ENCODE measurements at regions not wholly inside any gene's neighbourhood (a gene's known extent, or its start where the extent isn't known, plus 50 kb on each side); places are given as distances from the start of the nearest gene placed in this dataset.
"Not testable (repeated sequence)": the region's sequence is repeated elsewhere in the genome, so short reads cannot be mapped to it uniquely, and the experiment has no call there.

- H3K27me3 ChIP-seq (ENCODE audit: control insufficient read depth in 3 of 3, insufficient read depth in 3 of 3, low read length in 3 of 3), result no peaks in the 10 kb centered on the region
- no peaks in the 10 kb centered on the region for H3K4me1 ChIP-seq (ENCODE audit: control insufficient read depth in 3 of 3, insufficient read depth in 3 of 3, low read length in 3 of 3)
- no peaks in the 10 kb centered on the region for H3K36me3 ChIP-seq (ENCODE audit: control insufficient read depth in 3 of 3, insufficient read depth in 3 of 3, low read length in 3 of 3)
- no peak overlapping the region for H3K9ac ChIP-seq (ENCODE audit: low read depth in 1 of 3, low read length in 3 of 3)
- no peak overlapping the region for H3K4me3 ChIP-seq (ENCODE audit: low read length in 3 of 3)
- no peak overlapping the region for H3K27ac ChIP-seq (ENCODE audit: low read depth, low read length)
- no peaks in the 10 kb centered on the region for H3K9me3 ChIP-seq (ENCODE audit: control insufficient read depth in 3 of 3, low read length in 3 of 3)
Measured at GRCh38 chr16:75864243-75864642, 138.0 kb upstream of the CPHXL start.

- H3K4me1 ChIP-seq (ENCODE audit: control insufficient read depth in 3 of 3, insufficient read depth in 3 of 3, low read length in 3 of 3), result no peaks in the 10 kb centered on the region
- H3K27me3 ChIP-seq (ENCODE audit: control insufficient read depth in 3 of 3, insufficient read depth in 3 of 3, low read length in 3 of 3), result no peaks in the 10 kb centered on the region
- no peak overlapping the region for H3K9ac ChIP-seq (ENCODE audit: low read depth in 1 of 3, low read length in 3 of 3)
- no peaks in the 10 kb centered on the region for H3K9me3 ChIP-seq (ENCODE audit: control insufficient read depth in 3 of 3, low read length in 3 of 3)
- no peak overlapping the region for H3K4me3 ChIP-seq (ENCODE audit: low read length in 3 of 3)
- H3K36me3 ChIP-seq (ENCODE audit: control insufficient read depth in 3 of 3, insufficient read depth in 3 of 3, low read length in 3 of 3), result no peaks in the 10 kb centered on the region
- H3K27ac ChIP-seq (ENCODE audit: low read depth, low read length), result no peak overlapping the region
Measured at GRCh38 chr16:75865736-75866135, 139.4 kb upstream of the CPHXL start.

DNA sequence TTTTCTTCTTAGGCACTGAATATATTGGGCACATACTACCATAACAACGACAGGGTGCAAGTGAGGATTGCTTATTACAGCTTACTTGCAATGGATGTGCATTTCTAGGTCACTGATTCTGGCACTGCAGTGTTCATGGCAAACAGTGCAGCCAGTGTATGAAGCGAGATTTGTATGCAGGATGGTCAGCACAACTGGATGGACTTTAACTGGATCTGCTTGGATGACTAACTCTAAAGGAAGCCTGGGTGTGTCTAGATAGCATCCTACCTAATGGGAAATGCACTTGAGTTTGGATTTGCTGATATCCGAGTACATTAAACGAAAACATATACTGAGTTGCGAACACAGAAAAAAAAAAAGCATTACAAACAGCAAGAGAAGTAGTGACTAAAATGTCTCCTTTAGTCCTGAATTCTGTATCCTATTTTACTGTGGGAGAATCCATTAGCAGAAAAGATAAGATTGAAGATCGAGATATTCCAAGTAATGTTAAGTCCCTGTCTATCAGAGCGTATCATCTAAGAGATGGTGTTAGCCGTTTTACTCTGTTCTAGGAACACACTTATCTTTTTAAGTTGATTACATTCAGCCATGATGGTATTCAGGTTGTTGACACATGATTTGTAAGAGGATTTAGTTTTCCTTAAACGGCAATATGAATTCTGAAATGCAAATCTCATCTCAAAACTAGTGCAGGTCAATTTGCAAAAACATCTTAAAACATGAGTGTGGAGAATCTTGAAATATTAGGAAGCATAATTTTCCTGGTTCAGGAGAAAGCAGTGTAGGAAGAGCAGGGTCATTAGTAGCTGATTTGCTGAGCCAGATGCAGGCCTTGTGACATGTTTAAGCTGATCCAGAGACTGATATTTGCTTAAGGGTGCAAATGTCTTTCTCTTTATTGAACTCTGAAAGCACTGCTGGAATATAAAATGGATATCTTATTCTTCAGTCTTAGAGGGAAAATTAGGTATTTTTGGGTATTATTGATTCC lies 142.6 kb upstream of the CPHXL start:
- no peaks in the 10 kb centered on the region for H3K9me3 ChIP-seq (ENCODE audit: control insufficient read depth in 3 of 3, low read length in 3 of 3)
- no peaks in the 10 kb centered on the region for H3K4me1 ChIP-seq (ENCODE audit: control insufficient read depth in 3 of 3, insufficient read depth in 3 of 3, low read length in 3 of 3)
- no peak overlapping the region for H3K9ac ChIP-seq (ENCODE audit: low read depth in 1 of 3, low read length in 3 of 3)
- H3K27ac ChIP-seq (ENCODE audit: low read depth, low read length), result no peak overlapping the region
- no peaks in the 10 kb centered on the region for H3K27me3 ChIP-seq (ENCODE audit: control insufficient read depth in 3 of 3, insufficient read depth in 3 of 3, low read length in 3 of 3)
- no peaks in the 10 kb centered on the region for H3K36me3 ChIP-seq (ENCODE audit: control insufficient read depth in 3 of 3, insufficient read depth in 3 of 3, low read length in 3 of 3)
- no peak overlapping the region for H3K4me3 ChIP-seq (ENCODE audit: low read length in 3 of 3)

- not testable (repeated sequence) for H3K9ac ChIP-seq (ENCODE audit: low read depth in 1 of 3, low read length in 3 of 3); H3K4me1 ChIP-seq (ENCODE audit: control insufficient read depth in 3 of 3, insufficient read depth in 3 of 3, low read length in 3 of 3); H3K36me3 ChIP-seq (ENCODE audit: control insufficient read depth in 3 of 3, insufficient read depth in 3 of 3, low read length in 3 of 3); H3K4me3 ChIP-seq (ENCODE audit: low read length in 3 of 3); H3K27ac ChIP-seq (ENCODE audit: low read depth, low read length); H3K9me3 ChIP-seq (ENCODE audit: control insufficient read depth in 3 of 3, low read length in 3 of 3); H3K27me3 ChIP-seq (ENCODE audit: control insufficient read depth in 3 of 3, insufficient read depth in 3 of 3, low read length in 3 of 3)
Measured at GRCh38 chr16:75881280-75881679, 155.0 kb upstream of the CPHXL start.

DNA sequence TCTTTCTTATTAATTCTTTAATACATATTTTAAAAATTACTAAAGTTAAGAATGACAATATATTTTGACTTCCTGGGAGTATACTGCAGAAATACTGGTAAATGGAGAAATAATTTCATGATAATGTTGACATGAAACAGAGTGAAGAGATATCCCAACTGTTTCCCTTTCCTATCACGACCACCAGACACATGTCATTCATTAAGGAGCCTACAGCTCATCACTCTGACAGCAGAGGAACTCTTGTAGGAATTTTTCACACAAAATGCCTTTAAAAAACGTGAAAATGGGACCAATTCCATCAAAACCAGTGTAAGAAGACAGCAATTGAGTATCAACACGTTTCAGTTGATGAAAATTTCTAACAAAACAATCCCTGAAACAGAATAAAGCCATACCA lies 172.9 kb upstream of the CPHXL start:
- Histone ChIP-seq H3K4me1 (ENCODE audit: control insufficient read depth in 3 of 3, insufficient read depth in 3 of 3, low read length in 3 of 3) (no peaks in the 10 kb centered on the region), H3K9me3 (ENCODE audit: control insufficient read depth in 3 of 3, low read length in 3 of 3) (no peaks in the 10 kb centered on the region), H3K36me3 (ENCODE audit: control insufficient read depth in 3 of 3, insufficient read depth in 3 of 3, low read length in 3 of 3) (no peaks in the 10 kb centered on the region), H3K4me3 (ENCODE audit: low read length in 3 of 3) (no peak overlapping the region), H3K27ac (ENCODE audit: low read depth, low read length) (no peak overlapping the region), H3K27me3 (ENCODE audit: control insufficient read depth in 3 of 3, insufficient read depth in 3 of 3, low read length in 3 of 3) (no peaks in the 10 kb centered on the region), H3K9ac (ENCODE audit: low read depth in 1 of 3, low read length in 3 of 3) (no peak overlapping the region)

DNA sequence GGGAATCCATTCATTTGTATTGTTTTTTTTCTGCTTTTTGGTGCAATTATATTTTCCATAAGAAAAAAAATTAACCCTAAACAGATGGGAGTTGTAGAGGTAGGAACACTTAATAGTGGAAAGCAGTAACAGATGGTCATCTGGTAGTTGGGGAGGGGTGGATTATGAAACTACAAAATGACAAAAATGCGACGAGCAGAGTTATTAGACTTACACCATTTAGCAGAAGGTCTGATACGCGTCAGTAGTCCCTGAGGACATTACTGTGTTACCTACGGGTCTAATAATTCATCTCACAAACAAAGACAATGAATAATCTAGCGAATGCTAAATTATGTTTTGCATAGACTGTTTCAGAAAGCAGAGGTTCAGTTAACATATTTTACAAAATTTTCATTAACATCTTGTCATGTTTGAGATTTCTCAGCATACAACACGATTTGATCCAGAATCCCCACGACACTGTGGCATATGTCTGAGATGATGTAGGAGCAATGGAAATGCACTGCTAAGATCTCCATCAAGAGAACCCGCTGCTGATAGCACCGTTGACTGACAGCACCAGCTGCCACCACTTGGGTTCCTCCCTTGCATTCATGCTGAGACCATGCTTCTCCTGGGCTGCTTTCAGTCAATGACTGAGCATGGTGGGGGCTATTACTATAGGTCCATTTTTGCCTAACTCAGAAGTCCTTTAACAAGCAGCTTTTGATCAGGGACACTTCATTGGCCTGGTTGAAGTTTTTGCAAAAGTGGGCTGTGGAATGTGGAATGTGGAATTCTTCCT lies 182.2 kb upstream of the CPHXL start:
- Histone ChIP-seq H3K36me3 (ENCODE audit: control insufficient read depth in 3 of 3, insufficient read depth in 3 of 3, low read length in 3 of 3) (no peaks in the 10 kb centered on the region), H3K9ac (ENCODE audit: low read depth in 1 of 3, low read length in 3 of 3) (no peak overlapping the region), H3K9me3 (ENCODE audit: control insufficient read depth in 3 of 3, low read length in 3 of 3) (no peaks in the 10 kb centered on the region), H3K4me1 (ENCODE audit: control insufficient read depth in 3 of 3, insufficient read depth in 3 of 3, low read length in 3 of 3) (no peaks in the 10 kb centered on the region), H3K27ac (ENCODE audit: low read depth, low read length) (no peak overlapping the region), H3K27me3 (ENCODE audit: control insufficient read depth in 3 of 3, insufficient read depth in 3 of 3, low read length in 3 of 3) (no peaks in the 10 kb centered on the region), H3K4me3 (ENCODE audit: low read length in 3 of 3) (no peak overlapping the region)

DNA sequence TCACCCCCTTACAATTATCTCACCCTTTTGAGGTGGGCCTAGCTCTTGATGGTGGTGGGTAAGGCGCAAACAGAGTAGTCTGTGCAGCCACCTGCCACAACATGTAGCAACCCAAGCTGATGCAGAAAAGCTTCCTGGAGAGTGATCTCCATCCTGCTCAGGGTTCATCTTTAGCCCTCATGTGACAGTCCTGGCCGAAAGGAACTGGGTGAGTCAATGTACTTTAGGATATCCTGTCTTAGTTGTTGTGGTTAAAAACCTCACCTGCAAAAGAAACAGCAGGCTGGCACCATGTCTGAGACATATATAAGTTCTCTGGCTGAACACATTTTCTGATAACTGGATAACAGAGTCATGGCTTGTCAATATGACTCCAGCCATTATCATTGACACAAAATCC lies 183.5 kb upstream of the CPHXL start:
- H3K4me1 ChIP-seq (ENCODE audit: control insufficient read depth in 3 of 3, insufficient read depth in 3 of 3, low read length in 3 of 3), result no peaks in the 10 kb centered on the region
- H3K9me3 ChIP-seq (ENCODE audit: control insufficient read depth in 3 of 3, low read length in 3 of 3), result no peaks in the 10 kb centered on the region
- no peaks in the 10 kb centered on the region for H3K36me3 ChIP-seq (ENCODE audit: control insufficient read depth in 3 of 3, insufficient read depth in 3 of 3, low read length in 3 of 3)
- no peaks in the 10 kb centered on the region for H3K27me3 ChIP-seq (ENCODE audit: control insufficient read depth in 3 of 3, insufficient read depth in 3 of 3, low read length in 3 of 3)
- no peak overlapping the region for H3K27ac ChIP-seq (ENCODE audit: low read depth, low read length)
- no peak overlapping the region for H3K4me3 ChIP-seq (ENCODE audit: low read length in 3 of 3)
- no peak overlapping the region for H3K9ac ChIP-seq (ENCODE audit: low read depth in 1 of 3, low read length in 3 of 3)

DNA sequence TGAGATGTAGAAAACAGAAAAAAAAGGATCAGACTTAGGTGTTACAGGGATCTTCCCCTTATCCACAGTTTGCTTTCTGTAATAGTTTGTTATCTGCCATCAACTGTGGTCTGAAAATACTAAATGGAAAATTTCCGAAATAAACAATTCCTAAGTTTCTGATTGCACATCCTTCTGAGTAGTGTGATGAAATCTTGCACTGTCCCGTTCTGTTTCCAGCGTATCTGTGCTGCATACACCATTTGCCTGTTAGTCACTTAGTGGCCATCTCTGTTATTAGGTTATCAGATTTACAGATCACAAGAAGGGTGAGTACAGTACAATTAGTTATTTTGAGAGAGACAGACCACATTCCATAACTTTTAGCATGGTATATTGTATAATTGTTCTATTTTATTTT lies 185.6 kb upstream of the CPHXL start:
- no peak overlapping the region for H3K27ac ChIP-seq (ENCODE audit: low read depth, low read length)
- H3K36me3 ChIP-seq (ENCODE audit: control insufficient read depth in 3 of 3, insufficient read depth in 3 of 3, low read length in 3 of 3), result no peaks in the 10 kb centered on the region
- no peaks in the 10 kb centered on the region for H3K4me1 ChIP-seq (ENCODE audit: control insufficient read depth in 3 of 3, insufficient read depth in 3 of 3, low read length in 3 of 3)
- H3K4me3 ChIP-seq (ENCODE audit: low read length in 3 of 3), result no peak overlapping the region
- H3K27me3 ChIP-seq (ENCODE audit: control insufficient read depth in 3 of 3, insufficient read depth in 3 of 3, low read length in 3 of 3), result no peaks in the 10 kb centered on the region
- H3K9me3 ChIP-seq (ENCODE audit: control insufficient read depth in 3 of 3, low read length in 3 of 3), result no peaks in the 10 kb centered on the region
- H3K9ac ChIP-seq (ENCODE audit: low read depth in 1 of 3, low read length in 3 of 3), result no peak overlapping the region

GRCh38 chr16:75913958-75914357 lies 187.7 kb upstream of the CPHXL start:
- Histone ChIP-seq H3K27me3 (ENCODE audit: control insufficient read depth in 3 of 3, insufficient read depth in 3 of 3, low read length in 3 of 3) (no peaks in the 10 kb centered on the region), H3K4me3 (ENCODE audit: low read length in 3 of 3) (no peak overlapping the region), H3K36me3 (ENCODE audit: control insufficient read depth in 3 of 3, insufficient read depth in 3 of 3, low read length in 3 of 3) (no peaks in the 10 kb centered on the region), H3K4me1 (ENCODE audit: control insufficient read depth in 3 of 3, insufficient read depth in 3 of 3, low read length in 3 of 3) (no peaks in the 10 kb centered on the region), H3K9me3 (ENCODE audit: control insufficient read depth in 3 of 3, low read length in 3 of 3) (no peaks in the 10 kb centered on the region), H3K27ac (ENCODE audit: low read depth, low read length) (no peak overlapping the region), H3K9ac (ENCODE audit: low read depth in 1 of 3, low read length in 3 of 3) (no peak overlapping the region)

GRCh38 chr16:75916451-75916850 lies 190.2 kb upstream of the CPHXL start:
- H3K9me3 ChIP-seq (ENCODE audit: control insufficient read depth in 3 of 3, low read length in 3 of 3), result peaks cover 0 to 3% (median 0%) of the 10 kb centered on the region in 3 donors

More at GRCh38 chr16:75916451-75916850, 190.2 kb upstream of the CPHXL start:
- H3K27me3 ChIP-seq (ENCODE audit: control insufficient read depth in 3 of 3, insufficient read depth in 3 of 3, low read length in 3 of 3), result no peaks in the 10 kb centered on the region
- H3K4me1 ChIP-seq (ENCODE audit: control insufficient read depth in 3 of 3, insufficient read depth in 3 of 3, low read length in 3 of 3), result no peaks in the 10 kb centered on the region
- H3K9ac ChIP-seq (ENCODE audit: low read depth in 1 of 3, low read length in 3 of 3), result no peak overlapping the region
- no peak overlapping the region for H3K27ac ChIP-seq (ENCODE audit: low read depth, low read length)
- H3K4me3 ChIP-seq (ENCODE audit: low read length in 3 of 3), result no peak overlapping the region
- H3K36me3 ChIP-seq (ENCODE audit: control insufficient read depth in 3 of 3, insufficient read depth in 3 of 3, low read length in 3 of 3), result no peaks in the 10 kb centered on the region

Measured in skeletal muscle tissue (tissue), 3 donors.